IPS-NIHi11 (cell line): ENCODE measurements at regions not wholly inside any gene's neighbourhood (a gene's known extent, or its start where the extent isn't known, plus 50 kb on each side); places are given as distances from the start of the nearest gene placed in this dataset.
A peak's percentile ranks its signal among the peaks of the same experiment; 100 is the strongest.
"Not testable (repeated sequence)": the region's sequence is repeated elsewhere in the genome, so short reads cannot be mapped to it uniquely, and the experiment has no call there.

Experiments
- DNase-seq: peaks from one replicate; pipeline ENCODE4 v3.0.0; 2012; ENCODE audit warnings: mixed read lengths, low spot score

DNA sequence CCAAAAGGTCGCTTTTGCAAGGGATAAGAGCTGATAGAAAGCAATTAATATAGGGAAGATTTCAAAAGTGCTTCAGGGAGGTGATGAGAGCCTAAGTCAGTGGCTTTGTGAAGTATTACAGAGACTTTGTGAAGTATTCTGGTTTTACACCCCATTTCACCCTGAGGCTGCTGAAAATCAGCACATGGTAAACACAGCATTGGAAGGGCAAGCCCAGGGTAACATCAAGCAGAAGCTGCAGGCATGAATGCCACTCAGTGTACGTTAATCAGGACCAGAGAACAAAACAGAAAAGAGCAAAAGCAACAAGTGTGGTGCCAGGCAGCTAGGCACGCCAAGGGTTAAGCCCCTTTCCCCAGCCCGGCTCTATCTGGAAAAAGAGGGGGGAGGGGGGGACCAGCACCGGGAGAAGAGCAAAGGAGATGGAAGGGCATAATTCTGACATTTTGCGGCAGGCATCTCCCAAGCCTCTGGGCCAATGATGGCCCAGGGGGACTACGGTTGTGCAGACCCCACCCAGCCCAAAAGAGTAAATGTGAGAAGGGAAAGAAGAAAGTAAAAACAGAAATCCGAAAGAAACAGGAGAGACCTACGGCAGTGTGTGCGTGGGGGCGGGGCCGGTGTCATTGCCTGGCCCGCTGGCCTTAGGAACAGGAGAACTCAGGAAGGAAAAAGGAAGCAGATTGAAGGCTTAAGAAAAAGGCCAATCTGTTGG lies 58.9 kb downstream of the DHRS2 start:
- DNase-seq, result peak; percentile 36

DNA sequence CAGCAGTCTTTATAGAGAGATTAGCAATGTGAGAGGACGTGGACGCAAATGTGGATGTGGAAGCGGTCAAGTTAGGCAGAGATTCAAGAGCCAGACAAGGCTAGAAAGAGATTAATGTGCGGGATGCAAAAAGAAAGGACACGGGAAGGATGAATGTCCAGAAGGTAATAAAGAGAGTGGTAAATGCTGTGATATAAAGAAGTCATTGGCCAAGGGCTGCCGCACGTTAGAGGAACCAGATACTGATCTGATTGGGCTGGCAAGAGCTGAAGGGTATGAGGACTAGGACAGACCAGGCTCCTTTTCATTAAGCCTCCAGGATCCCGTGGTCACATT lies 59.5 kb downstream of the DHRS2 start:
- DNase-seq, result no peak

DNA sequence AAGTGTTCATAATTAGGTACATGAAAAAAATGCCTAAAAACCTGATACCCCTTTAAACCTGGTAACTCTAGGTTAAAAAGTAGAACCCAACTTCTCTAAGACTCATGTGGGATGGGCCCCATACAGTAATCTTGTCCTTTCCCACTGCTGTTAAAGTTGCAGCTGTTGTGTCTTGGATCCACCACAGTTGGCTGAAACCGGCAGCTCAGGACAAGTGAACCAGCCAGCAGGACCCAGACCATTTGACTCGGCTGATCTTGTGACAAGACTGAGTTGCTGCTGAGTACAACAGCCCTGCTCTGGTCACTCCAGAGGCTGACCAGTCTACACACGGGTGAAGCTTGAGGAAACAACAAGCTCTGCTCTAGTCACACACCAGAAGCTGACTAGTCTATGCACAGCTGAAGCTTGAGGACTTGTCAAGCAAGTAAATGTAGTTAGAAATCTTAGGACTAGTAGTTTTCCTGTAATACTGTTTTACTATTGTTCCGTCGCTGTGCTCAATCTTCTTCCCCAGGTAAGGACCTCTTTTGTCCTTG lies 60.6 kb downstream of the DHRS2 start:
- DNase-seq, result no peak

DNA sequence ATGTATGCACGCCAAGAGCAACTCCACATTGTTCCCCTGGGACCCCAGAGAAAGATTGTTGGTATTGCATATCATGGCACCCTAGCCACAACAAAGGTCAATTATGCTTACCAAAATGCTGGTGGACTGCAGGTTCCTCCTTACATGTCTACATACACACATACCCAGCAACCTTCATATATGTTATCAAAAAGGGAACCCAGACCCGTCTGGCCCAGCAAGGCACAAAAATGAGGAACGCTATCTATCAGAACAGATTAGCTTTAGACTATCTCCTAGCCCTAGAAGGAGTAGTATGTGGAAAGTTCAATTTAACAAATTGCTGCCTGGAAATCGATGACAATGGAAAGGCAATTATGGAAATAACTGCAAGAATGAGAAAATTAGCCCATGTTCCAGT lies 61.5 kb downstream of the DHRS2 start:
- DNase-seq, result no peak

DNA sequence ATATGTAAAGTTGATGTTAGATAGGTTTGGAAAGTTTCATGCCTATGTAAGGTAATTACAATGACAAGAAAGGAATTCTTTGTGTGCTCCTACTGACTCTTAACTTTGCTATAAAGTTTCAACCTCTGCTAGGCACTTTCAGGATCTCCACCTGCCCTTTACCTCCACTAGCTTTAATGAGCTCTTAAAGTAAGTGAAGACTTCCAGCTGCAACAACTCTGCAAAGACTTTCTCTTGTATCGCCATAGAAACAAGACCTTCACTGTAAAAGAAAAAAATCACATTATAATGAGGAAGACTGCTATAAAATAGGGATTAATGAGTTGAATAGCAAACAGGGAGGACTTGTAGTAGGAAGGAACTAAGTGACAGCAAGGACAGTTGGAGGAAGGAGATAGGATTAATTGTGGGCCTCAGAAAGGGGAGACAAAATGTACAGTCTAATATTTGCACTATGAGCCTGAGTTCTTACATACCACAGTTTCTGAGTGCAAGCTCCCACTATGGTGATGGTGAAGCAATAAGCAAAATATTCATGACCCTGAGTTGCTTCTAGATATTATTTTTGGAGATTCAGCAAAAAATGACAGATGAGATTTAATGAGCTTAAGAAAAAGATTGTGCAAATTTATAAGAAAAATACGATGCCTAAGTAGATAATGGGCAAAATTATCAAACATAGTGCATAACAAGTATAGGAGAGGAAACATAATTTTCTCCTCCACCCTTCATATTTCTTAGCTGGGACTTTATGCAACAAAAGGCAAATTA lies 66.7 kb downstream of the DHRS2 start:
- DNase-seq, result no peak

DNA sequence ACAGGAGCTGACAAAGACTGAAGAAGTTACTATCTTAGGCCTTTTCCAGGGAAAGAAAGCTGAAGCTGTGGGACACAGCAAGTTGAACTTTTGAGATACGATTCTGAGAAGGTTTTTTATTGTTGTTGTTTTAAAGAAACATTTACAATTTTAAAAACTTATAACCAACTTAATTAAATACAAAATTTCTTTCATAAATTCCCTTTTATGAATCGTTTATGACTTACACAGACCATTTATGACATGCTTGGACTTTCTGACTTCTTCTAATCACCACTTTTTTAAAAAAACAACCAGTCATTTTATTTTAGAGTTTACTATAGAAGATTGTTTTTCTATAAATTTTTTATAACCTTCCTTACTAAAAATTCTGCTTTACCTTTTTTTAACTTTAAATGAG lies 68.7 kb downstream of the DHRS2 start:
- no peak for DNase-seq

DNA sequence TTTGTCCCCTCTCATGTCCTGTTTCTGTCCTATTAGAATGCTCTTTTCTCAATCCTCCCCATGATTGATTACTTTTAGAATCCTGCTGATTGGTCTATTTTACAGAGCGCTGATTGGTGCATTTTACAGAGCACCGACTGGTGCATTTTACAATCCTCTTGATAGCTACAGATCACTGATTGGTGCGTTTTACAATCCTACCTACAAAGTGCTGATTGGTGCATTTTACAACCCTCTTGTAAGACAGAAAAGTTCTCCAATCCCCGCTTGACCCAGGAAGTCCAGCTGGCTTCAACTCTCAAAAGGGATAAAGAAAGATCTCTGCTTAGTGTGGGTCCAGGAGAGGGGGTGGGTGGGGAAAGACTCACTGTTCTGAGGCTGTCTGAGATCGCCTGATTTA lies 71.3 kb downstream of the DHRS2 start:
- no peak for DNase-seq

DNA sequence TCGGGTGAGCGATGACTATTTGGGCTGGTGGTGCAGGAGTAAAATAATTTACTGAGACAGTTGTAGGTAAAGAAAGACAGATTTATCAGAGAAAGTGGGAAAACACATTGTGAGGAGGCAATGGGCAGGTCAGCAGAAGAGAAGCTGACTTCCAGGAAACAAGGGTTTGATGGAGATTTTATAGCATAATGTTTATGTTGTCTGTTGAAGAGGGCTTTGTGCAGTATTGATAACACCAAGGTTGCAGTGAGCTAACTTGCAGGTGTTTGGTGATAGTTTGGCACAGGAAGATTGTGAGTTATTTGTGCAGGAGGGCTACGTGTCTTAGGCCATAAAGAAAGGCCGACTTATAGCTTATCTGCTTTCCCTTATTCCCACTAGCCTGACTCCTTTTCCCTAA lies 72.2 kb downstream of the DHRS2 start:
- DNase-seq, result no peak

DNA sequence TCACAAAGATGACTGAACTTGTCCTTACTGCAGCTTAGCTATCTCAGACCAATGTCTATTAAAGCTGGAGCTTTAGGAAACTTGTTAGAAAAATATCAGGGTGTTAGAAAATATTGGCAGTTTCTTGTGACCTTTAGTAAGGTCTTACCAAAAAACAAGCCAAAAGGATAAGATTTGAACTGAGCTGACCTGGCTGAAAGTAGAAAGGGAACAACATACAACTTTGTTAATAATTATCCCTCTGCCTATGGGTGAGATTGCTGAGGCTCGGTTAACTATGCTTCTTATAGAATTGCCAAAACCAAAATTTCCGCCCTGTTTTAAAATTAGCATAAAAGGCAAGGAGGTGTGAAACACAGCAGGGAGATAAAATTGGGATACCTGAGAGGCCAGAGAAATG lies 73.8 kb downstream of the DHRS2 start:
- DNase-seq, result no peak

DNA sequence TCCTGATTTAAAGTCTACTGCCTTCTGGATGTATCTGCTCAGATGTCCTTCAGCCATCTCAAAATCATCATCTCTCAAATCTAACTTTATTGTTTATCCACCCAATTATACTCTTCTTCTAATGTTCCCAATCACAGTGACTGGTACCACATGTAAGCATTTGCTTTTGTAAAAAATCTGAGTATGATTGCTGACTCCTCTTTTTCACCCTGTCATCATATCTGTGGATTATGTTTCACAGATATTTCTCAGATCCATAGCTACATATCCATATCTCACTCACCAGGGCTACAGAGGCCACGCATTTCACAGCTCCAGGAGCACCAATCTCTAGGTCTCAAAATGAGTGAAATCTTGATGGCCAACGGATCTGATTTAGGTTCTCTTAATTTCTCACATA lies 76.1 kb downstream of the DHRS2 start:
- DNase-seq, result no peak

DNA sequence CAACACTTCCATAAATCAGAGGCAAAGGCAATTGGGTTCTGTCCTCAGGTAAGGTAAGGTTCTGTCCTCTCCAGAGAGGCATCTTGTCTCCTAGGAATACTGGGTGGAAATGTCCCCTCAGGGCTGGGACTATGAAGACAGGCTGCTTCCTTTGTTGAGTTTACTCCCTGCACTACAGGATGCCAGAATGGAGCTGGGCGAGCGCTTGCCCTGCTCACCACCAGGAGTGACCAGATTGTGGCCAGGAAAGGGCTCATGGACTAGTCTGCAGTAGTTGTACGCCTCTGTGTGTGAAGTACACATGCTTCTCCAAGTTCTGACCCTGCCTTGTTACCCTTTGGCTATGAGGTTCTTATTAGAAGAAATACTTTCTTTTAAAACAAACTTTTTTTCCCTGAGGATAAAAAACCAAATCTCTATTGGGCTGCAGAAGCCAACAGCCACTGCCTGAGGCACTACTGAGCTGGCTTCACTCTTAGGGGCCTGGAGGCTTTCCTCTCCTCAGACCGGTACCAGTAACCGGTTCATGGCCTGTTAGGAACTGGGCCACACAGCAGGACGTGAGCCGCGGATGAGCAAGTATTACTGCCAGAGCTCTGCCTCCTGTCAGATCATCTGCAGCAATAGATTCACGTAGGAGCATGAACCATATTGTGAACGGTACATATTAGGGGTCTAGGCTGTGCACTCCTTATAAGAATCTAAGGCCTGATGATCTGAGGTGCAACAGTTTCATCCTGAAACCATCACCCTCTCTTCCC lies 83.2 kb downstream of the DHRS2 start:
- no peak for DNase-seq

DNA sequence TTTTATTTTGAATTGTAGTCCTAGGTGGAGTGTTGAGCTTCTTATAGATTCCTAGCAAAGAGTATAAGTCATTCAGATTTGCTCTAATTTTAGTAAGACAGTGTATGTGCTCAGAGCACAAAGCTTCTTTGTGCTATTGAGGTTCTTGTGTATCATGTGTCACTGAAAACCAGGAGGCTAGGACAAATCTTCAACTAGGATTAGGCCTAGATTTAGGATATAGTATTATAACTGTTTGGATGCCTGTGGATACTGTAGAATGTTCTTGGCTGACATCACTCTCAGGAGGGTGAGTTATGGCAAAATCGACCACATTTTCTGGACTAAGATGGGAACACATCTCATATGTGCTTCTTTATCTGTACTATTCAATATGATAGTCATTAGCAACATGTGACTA lies 86.5 kb downstream of the DHRS2 start:
- no peak for DNase-seq

DNA sequence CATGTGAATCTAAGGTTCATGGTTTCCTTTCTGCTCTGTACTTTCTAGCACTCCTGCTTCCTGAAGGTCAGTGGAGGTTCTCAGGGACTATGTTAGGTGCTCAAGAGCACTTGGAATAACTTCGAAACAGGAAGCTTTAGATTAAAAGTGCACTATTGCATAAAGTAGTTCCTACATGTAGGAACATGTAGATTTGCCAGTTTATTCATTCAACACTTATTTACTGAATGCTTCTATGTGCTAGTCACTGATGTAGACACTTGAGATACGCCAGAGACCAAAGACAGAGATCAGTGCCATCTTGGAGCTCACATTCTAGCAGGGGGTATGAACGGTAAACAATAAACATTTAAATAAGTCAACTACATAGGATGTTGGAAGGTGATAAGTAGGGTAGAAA lies 87.7 kb downstream of the DHRS2 start:
- DNase-seq, result no peak

DNA sequence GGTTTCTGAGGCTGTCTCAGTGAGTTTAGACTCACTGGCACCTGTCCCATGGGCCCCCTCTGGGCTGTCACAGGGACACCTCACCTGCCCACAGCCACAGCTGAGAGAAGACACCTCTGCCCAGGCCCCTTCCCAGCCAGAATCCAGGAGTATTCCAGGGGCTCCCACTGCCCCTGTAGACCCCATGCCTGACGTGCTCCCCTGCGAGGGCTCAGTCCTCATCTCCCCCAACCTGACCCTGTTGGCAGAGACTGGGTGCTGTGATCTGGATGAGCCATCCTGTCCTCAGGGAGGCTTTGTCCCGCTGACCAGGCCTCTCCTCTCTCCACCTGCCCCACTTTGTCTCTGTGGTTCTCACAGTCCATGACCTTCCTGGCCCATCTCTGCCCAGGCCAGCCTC lies 89.4 kb downstream of the DHRS2 start:
- DNase-seq, result no peak

DNA sequence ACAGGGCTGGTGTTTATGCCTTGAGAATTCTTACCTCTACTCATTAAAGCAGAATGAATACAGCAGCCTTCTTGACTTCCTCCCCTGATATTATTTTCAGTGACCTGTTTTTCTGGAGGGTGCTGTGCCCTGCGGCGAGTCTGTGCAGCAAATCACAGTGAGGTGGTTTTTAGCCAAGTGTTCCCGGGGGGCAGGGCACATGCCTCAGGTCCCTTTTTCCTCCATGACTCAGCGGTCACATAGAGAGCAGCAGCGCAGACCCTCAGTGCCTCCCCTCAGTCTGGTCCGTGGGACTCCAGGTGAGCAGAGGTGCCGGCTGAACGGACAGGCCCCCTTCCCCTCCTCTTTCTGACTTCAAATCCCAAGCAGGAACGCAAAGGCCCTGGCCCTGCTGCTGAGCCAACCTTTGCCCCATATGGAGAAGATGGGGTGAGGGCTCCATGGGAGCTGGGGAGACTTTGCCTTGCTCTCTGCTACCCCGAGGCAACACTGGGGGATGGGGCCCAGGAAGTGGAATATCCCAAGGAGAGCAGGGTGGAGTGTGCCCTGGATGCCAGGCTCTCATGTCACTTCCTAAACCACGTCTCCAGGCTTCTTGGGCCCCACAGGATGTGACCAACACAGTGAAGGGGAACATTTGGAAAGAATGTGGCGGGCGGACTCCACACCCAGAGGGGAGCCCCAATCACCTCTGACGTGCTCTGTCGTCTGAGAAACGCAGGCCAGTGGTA lies 90.0 kb downstream of the DHRS2 start:
- no peak for DNase-seq

DNA sequence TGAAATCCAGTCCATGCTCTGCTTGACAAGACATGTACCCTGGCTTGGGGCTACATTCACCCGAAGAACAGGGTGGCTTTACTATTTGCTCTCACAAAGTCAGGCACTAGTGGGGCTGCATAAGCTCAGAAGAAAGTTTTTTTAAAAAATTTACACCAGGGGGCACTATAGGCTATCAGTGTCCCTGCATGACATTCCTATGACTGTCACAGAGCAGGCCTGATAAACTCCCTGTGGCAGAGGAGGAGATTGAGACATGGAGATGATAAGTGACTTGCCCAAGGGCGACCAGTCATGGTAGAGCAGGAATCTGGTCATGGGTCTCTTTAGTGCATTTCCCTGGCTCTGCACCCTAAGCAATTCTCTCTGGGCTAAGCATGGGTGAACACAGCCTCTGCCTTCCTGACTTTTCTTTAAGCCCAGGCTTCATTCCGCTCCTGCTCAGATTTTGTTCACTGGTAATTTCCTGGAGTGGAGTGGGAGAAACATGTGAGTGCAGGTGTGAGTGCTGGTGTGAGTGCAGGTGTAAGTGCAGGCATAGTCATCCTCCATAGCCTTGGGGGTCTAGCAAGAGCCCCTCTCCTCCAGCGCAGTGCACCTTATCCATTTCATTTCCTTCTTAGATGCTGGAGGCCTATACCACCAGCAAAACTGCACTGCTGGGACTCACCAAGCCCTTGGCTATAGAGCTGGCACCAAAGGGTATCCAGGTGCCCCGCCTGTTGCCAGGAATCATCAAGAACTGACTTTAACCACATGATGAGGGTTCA lies 91.6 kb downstream of the DHRS2 start:
- peak; percentile 48 for DNase-seq

DNA sequence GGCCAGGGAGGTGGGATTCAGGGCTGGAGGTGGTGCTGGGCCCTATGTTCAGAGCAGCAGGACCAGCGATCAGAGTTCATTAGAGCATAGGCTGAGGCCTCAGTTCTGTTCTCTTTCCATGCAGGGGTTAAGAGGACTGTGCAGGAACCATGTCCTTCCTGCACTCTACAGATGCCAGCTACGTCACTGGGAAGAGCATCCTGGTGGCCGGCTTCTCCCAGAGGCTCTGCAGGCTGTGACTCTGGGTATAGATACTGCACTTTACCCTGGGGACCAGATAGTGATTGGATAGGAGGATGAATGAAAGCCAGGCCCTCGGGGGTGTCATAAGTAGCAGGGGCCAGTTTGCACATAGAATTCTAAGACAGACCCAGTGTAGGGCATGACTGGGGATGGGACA lies 92.6 kb downstream of the DHRS2 start:
- no peak for DNase-seq

DNA sequence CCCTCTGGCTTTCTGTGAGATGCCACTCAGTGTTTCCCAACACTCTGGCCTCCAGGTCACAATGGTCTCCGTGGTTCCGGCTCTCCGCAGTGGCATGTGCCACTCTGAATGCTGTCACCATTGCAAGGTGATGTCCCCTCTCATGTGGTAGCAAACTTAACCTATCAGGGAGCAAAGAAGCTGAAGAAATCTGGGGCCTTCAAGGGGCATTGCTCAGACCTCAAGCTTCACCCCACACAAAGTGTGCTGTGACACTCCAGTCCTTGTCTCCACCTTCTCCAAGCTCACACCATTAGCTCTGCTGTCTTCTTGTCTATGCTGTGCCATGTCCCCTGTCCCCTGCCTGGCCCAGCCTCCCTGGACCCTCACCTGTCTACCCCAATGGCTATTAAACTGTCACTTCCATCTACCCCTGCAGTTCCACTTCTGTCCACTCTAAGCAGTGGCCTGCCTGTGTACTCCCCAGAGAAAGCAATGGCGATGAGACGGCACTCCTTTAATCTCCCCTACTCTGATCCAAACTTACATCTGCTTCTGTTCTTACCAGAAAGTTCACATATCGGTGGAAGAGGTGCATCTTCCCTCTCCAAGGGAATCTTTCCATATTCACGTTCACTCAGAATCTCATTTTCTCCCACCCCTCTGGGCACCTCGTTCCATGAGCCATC lies 93.7 kb downstream of the DHRS2 start:
- no peak for DNase-seq

DNA sequence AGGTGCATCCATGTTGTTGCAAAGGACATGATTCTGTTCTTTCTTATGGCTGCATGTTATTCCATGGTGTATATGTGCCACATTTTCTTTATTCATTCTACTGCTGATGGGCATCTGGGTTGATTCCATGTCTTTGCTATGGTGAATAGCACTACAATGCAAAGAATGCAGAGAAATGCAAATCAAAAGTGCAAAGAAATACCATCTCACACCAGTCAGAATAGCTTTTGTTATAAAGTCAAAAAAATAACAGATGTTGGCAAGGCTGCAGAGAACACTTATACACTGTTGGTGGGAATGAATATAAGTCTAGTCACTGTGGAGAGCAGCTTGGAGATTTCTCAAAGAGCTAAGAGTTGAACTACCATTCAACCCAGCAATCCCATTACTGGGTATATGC lies 99.2 kb downstream of the DHRS2 start:
- DNase-seq, result no peak

DNA sequence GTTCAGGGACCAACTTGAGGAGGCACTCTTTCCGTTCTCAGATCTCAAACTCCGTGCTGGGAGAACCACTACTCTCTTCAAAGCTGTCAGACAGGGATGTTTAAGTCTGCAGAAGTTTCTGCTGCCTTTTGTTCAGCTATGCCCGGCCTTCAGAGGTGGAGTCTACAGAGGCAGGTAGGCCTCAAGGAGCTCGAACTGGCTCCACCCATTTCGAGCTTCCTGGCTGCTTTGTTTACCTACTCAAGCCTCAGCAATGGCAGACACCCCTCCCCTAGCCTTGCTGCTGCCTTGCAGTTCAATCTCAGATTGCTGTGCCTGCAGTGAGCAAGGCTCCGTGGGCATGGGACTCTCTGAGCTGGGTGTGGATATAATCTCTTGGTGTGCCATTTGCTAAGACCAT lies 108.2 kb downstream of the DHRS2 start:
- DNase-seq, result not testable (repeated sequence)

DNA sequence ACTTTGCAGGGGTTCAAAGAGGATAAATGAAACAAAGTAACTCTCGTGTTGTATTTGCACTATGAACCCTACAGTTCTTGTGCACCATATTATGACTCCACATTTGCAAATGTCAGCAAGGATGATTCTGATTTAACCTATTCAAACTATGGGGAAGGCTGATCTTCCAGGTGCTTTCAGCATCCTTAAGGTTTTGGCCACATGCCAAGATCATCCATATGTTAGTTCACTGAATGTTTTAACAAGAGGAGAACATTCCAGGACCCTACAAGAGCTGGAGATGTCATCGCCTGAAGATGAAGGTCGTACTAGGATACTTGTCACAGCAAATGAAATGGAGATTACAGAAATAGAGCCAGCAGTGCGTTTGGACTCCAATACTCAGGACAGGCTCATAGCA lies 114.2 kb downstream of the DHRS2 start:
- no peak for DNase-seq
